Smooth muscle cell (in vitro differentiated cells): ENCODE measurements at regions not wholly inside any gene's neighbourhood (a gene's known extent, or its start where the extent isn't known, plus 50 kb on each side); places are given as distances from the start of the nearest gene placed in this dataset.

Source experiments
- DNase-seq: peaks from one replicate; lab custom pipeline; 2025; ENCODE audit not compliant: unreplicated experiment; lab: John Stamatoyannopoulos, UW
- H2AFZ ChIP-seq: fragments of 200-600 bp; sonication (generic); 2 replicates; pipeline ENCODE4 v1.6.0; 2016; ENCODE audit warnings: antibody characterized with exemption, low read depth, mild to moderate bottlenecking
- H3F3A ChIP-seq: fragments of 200-600 bp; sonication (generic); 2 replicates; pipeline ENCODE4 v1.6.0; 2017; ENCODE audit warnings: antibody characterized with exemption, low read depth
- H3K27ac ChIP-seq: fragments of 200-600 bp; sonication (generic); 2 replicates; pipeline ENCODE4 v1.5.1; 2016; ENCODE audit warnings: low read depth, mild to moderate bottlenecking
- H3K27me3 ChIP-seq: fragments of 200-600 bp; sonication (generic); 2 replicates; pipeline ENCODE4 v1.6.1; 2016; ENCODE audit warnings: low read depth, mild to moderate bottlenecking
- H3K36me3 ChIP-seq: fragments of 200-600 bp; sonication (generic); 2 replicates; pipeline ENCODE4 v1.5.1; 2016; ENCODE audit warnings: low read depth
- H3K4me1 ChIP-seq: fragments of 200-600 bp; sonication (generic); 2 replicates; pipeline ENCODE4 v1.5.1; 2016; ENCODE audit warnings: low read depth
- H3K4me2 ChIP-seq: fragments of 200-600 bp; sonication (generic); 2 replicates; pipeline ENCODE4 v1.6.0; 2016; ENCODE audit warnings: mild to moderate bottlenecking
- H3K4me3 ChIP-seq: fragments of 200-600 bp; sonication (generic); 2 replicates; pipeline ENCODE4 v1.5.1; 2016; ENCODE audit warnings: mild to moderate bottlenecking
- H3K79me2 ChIP-seq: fragments of 200-600 bp; sonication (generic); 2 replicates; pipeline ENCODE4 v1.6.0; 2016; ENCODE audit warnings: low read depth, mild to moderate bottlenecking
- H3K9ac ChIP-seq: fragments of 200-600 bp; sonication (generic); 2 replicates; pipeline ENCODE4 v1.6.0; 2016; ENCODE audit warnings: low read depth
- H3K9me3 ChIP-seq: fragments of 200-600 bp; sonication (generic); replicated peaks from 2 replicates; pipeline ENCODE4 v1.5.1; 2016; ENCODE audit warnings: low read depth
- H4K20me1 ChIP-seq: fragments of 200-600 bp; sonication (generic); 2 replicates; pipeline ENCODE4 v1.6.0; 2016; ENCODE audit warnings: low read depth
- WGBS: methylation state at CpG from one replicate; pipeline ENCODE4 v1.1.7; 2016; ENCODE audit warnings: low lambda C conversion rate; 5-methylcytosine and 5-hydroxymethylcytosine counted together
- TF ChIP-seq, protein P1 (sequence below): fragments of 200-600 bp; sonication (generic); IDR thresholded peaks from 2 replicates; pipeline ENCODE4 v1.5.1; 2017; ENCODE audit warnings: borderline replicate concordance, mild to moderate bottlenecking, antibody characterized with exemption; ENCODE audit not compliant: insufficient read depth, poor library complexity, severe bottlenecking

DNA sequence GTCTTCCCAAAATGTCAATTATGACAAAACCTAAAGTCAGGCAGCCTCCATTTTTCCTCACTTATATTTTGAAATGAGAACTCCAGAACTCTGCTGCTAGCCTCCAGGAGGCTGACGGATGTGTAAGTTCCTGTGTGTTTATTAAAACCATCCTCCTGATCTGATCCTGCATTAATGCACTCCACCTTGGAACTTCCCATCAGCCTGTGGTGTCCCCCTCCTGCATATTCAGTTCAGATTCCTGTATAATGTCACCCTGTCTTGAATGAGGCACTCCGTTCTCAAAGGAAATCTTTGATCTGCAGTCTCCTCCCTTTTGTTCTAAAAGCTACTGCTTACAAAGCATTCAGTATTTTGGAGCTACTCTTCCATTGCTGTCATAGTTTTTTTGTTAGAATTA lies 318.2 kb upstream of the ONECUT1 start:
- no peak overlapping the region for H3K4me2 ChIP-seq
- no peak overlapping the region for H3K4me3 ChIP-seq
- no peak overlapping the region for H2AFZ ChIP-seq
- no peaks in the 10 kb centered on the region for H3F3A ChIP-seq
- no peaks in the 10 kb centered on the region for H3K79me2 ChIP-seq
- no peaks in the 10 kb centered on the region for H4K20me1 ChIP-seq
- H3K9me3 ChIP-seq: no peaks in the 10 kb centered on the region
- H3K36me3 ChIP-seq: no peaks in the 10 kb centered on the region
- no peak overlapping the region for H3K27ac ChIP-seq
- no peak for DNase-seq
- no peaks in the 10 kb centered on the region for H3K27me3 ChIP-seq
- H3K9ac ChIP-seq: no peak overlapping the region
- 64% methylated on average over 2 of the region's 2 CpGs for WGBS
- TF ChIP-seq, protein P1, sequence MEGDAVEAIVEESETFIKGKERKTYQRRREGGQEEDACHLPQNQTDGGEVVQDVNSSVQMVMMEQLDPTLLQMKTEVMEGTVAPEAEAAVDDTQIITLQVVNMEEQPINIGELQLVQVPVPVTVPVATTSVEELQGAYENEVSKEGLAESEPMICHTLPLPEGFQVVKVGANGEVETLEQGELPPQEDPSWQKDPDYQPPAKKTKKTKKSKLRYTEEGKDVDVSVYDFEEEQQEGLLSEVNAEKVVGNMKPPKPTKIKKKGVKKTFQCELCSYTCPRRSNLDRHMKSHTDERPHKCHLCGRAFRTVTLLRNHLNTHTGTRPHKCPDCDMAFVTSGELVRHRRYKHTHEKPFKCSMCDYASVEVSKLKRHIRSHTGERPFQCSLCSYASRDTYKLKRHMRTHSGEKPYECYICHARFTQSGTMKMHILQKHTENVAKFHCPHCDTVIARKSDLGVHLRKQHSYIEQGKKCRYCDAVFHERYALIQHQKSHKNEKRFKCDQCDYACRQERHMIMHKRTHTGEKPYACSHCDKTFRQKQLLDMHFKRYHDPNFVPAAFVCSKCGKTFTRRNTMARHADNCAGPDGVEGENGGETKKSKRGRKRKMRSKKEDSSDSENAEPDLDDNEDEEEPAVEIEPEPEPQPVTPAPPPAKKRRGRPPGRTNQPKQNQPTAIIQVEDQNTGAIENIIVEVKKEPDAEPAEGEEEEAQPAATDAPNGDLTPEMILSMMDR: no peak
- no peaks in the 10 kb centered on the region for H3K4me1 ChIP-seq

DNA sequence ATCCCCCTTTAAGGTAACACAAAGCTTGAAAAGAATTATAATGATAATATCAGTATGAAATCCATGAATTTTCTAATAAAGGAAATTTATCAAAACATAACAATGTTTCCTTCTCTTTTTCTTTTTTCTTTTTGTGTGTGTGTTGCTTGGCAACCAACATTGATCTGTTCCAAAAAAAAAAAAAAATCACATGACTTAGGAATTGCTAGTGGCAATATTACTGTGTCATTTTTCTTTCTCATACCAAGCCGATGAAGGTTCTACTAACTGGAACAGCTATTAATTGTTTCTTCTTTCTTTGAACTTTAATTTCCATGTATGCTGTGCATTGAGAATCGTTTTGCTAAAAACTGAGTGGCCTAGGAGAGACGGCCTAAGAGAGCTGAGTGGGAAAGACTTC lies 317.7 kb upstream of the ONECUT1 start:
- TF ChIP-seq, protein P1: no peak
- Histone ChIP-seq H4K20me1 (no peaks in the 10 kb centered on the region), H3K27ac (no peak overlapping the region), H3K4me3 (no peak overlapping the region), H3K27me3 (no peaks in the 10 kb centered on the region), H3K9me3 (no peaks in the 10 kb centered on the region), H3K79me2 (no peaks in the 10 kb centered on the region), H2AFZ (no peak overlapping the region), H3F3A (no peaks in the 10 kb centered on the region), H3K4me1 (no peaks in the 10 kb centered on the region), H3K36me3 (no peaks in the 10 kb centered on the region), H3K9ac (no peak overlapping the region), H3K4me2 (no peak overlapping the region)
- 88% methylated on average over 3 of the region's 3 CpGs for WGBS
- no peak for DNase-seq

DNA sequence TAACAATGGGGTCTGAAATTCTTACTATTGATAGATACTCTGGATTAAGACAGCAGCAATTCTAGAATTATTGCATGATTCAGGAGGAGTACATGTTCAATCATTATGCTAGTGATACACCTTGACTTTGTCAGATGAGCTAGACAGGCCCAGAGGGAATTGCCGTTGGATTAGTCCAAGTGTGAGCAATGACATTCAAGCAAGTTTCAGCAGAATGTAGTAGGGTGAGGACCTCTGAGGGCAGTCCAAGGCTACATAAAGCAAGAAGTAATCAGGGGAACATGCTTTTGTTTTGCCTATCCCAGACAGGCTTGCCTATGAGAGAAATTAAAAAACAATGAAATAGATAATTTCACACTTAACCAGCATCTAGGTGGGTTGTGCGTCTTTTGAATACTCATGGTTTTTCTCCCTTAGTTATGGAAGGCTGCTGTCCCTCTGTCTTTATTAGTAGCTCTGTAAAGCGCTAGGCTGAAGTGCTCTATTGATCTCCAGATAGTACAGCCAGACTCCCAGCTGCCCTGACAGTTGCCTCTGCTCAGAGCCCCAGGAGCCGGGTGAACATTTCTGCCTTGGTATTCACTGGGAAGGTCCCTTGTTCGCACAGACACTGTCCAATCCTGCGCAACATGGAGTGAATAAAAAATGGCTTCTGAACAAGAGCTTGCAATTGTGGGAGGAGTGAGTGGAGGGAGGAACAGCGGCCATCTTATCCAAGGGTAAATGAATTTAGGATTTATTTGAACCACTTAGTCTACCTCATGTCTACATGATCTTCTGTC lies 316.6 kb upstream of the ONECUT1 start:
- Histone ChIP-seq H3F3A (no peaks in the 10 kb centered on the region), H3K79me2 (no peaks in the 10 kb centered on the region), H3K9me3 (no peaks in the 10 kb centered on the region), H3K4me3 (no peak overlapping the region), H3K27ac (no peak overlapping the region), H3K36me3 (no peaks in the 10 kb centered on the region), H3K27me3 (no peaks in the 10 kb centered on the region), H3K4me2 (no peak overlapping the region), H2AFZ (no peak overlapping the region), H4K20me1 (no peaks in the 10 kb centered on the region), H3K9ac (no peak overlapping the region), H3K4me1 (no peaks in the 10 kb centered on the region)
- no peak for DNase-seq
- 89% methylated on average over 7 of the region's 7 CpGs for WGBS
- TF ChIP-seq, protein P1: no peak

DNA sequence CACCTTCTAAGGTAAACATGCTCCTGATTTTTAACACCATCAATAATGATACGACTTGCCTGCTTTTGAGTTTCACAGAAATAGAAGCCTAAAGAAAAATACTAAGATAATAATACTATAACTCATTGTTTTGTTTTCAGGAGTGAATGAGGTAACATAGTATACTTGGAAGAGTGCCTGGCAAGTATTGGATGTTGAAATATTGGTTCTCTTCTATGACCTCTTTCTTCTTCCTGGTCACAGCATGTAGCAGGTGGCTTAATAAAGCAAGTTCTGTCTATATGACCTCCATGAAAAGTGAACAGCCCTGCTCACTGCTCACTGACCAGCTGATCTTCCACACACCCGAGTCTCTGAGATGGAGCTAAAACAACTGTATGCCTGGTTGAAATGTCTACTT lies 312.3 kb upstream of the ONECUT1 start:
- TF ChIP-seq, protein P1: no peak
- Histone ChIP-seq H3K27me3 (no peaks in the 10 kb centered on the region), H3K4me3 (no peak overlapping the region), H2AFZ (no peak overlapping the region), H3K9ac (no peak overlapping the region), H3K9me3 (no peaks in the 10 kb centered on the region), H3F3A (no peaks in the 10 kb centered on the region), H3K27ac (no peak overlapping the region), H3K4me1 (no peaks in the 10 kb centered on the region), H3K36me3 (no peaks in the 10 kb centered on the region), H4K20me1 (no peaks in the 10 kb centered on the region), H3K4me2 (no peak overlapping the region), H3K79me2 (no peaks in the 10 kb centered on the region)
- 74% methylated on average over 2 of the region's 2 CpGs for WGBS
- DNase-seq: no peak
